Neural cell (in vitro differentiated cells): ENCODE measurements at regions not wholly inside any gene's neighbourhood (a gene's known extent, or its start where the extent isn't known, plus 50 kb on each side); places are given as distances from the start of the nearest gene placed in this dataset.

Experiments used
- H2AFZ ChIP-seq: fragments of 200-600, 300-800 bp; sonication (generic), shearing (Covaris generic); 2 replicates; pipeline ENCODE4 v1.6.0; 2014; ENCODE audit warnings: low read depth, mild to moderate bottlenecking, antibody characterized with exemption, low read length, moderate library complexity
- H3F3A ChIP-seq: fragments of 200-600 bp; shearing (Covaris generic); 2 replicates; pipeline ENCODE4 v1.6.1; 2016; ENCODE audit warnings: mild to moderate bottlenecking, moderate library complexity, mixed read lengths, antibody characterized with exemption, low read length; ENCODE audit not compliant: insufficient read depth, poor library complexity, severe bottlenecking
- H3K27ac ChIP-seq: fragments of 200-600, 300-800 bp; sonication (generic), shearing (Covaris generic); 2 replicates; pipeline ENCODE4 v1.5.1; 2014; ENCODE audit warnings: mild to moderate bottlenecking, low read length, moderate library complexity
- H3K27me3 ChIP-seq: fragments of 300-800, 200-600 bp; sonication (generic), shearing (Covaris generic); 2 replicates; pipeline ENCODE4 v1.6.0; 2014; ENCODE audit warnings: mild to moderate bottlenecking, low read depth, low read length, moderate library complexity; ENCODE audit not compliant: insufficient read depth
- H3K36me3 ChIP-seq: fragments of 300-800, 200-600 bp; sonication (generic), shearing (Covaris generic); 2 replicates; pipeline ENCODE4 v1.5.1; 2014; ENCODE audit warnings: mild to moderate bottlenecking, antibody characterized with exemption, low read length, moderate library complexity; ENCODE audit not compliant: insufficient read depth
- H3K4me2 ChIP-seq: fragments of 300-800, 200-600 bp; sonication (generic), shearing (Covaris generic); 2 replicates; pipeline ENCODE4 v1.6.0; 2014; ENCODE audit warnings: mild to moderate bottlenecking, low read length
- H3K4me3 ChIP-seq: fragments of 300-800, 200-600 bp; sonication (generic), shearing (Covaris generic); 2 replicates; pipeline ENCODE4 v1.5.1; 2014; ENCODE audit warnings: mild to moderate bottlenecking, low read length, moderate library complexity
- H3K79me2 ChIP-seq: fragments of 200-600 bp; shearing (Covaris generic); replicated peaks from 2 replicates; pipeline ENCODE4 v1.6.0; 2014; ENCODE audit warnings: mild to moderate bottlenecking, low read length, moderate library complexity; ENCODE audit not compliant: insufficient read depth
- H3K9ac ChIP-seq: fragments of 300-800, 200-600 bp; sonication (generic), shearing (Covaris generic); 2 replicates; pipeline ENCODE4 v1.6.1; 2016; ENCODE audit warnings: mild to moderate bottlenecking, low read length, mixed read lengths
- H3K9me2 ChIP-seq: fragments of 200-600 bp; shearing (Covaris generic); 2 replicates; pipeline ENCODE4 v1.6.1; 2016; ENCODE audit warnings: mild to moderate bottlenecking, low read length, mixed read lengths; ENCODE audit not compliant: insufficient read depth
- H3K9me3 ChIP-seq: fragments of 200-600, 300-800 bp; sonication (generic), shearing (Covaris generic); 2 replicates; pipeline ENCODE4 v1.6.1; 2016; ENCODE audit warnings: mild to moderate bottlenecking, mixed run types, low read length, moderate library complexity, mixed read lengths
- H4K20me1 ChIP-seq: fragments of 200-600 bp; shearing (Covaris generic); 2 replicates; pipeline ENCODE4 v1.6.1; 2016; ENCODE audit warnings: mild to moderate bottlenecking, mixed run types; ENCODE audit not compliant: insufficient read depth
- EP300 ChIP-seq: fragments of 450-650 bp; conservative IDR thresholded peaks from 2 replicates; pipeline ENCODE4 v1.6.1; 2014; ENCODE audit warnings: antibody characterized with exemption, mild to moderate bottlenecking, moderate library complexity; ENCODE audit not compliant: poor library complexity, severe bottlenecking
- EZH2 ChIP-seq: fragments of 200-600, 300-800 bp; shearing (Covaris generic), sonication (generic); IDR thresholded peaks from 2 replicates; pipeline ENCODE4 v1.6.1; 2014; ENCODE audit warnings: antibody characterized with exemption, low read length, borderline replicate concordance, mild to moderate bottlenecking; ENCODE audit not compliant: insufficient read depth, poor library complexity, severe bottlenecking
- MXI1 ChIP-seq: fragments of 450-650 bp; conservative IDR thresholded peaks from 2 replicates; pipeline ENCODE4 v1.6.1; 2014; ENCODE audit warnings: antibody characterized with exemption, mild to moderate bottlenecking; ENCODE audit not compliant: poor library complexity, severe bottlenecking
- POLR2AphosphoS5 ChIP-seq: IDR thresholded peaks from 2 replicates; pipeline ENCODE4 v1.6.1; 2012
- RAD21 ChIP-seq: fragments of 450-650 bp; conservative IDR thresholded peaks from 2 replicates; pipeline ENCODE4 v1.6.1; 2014; ENCODE audit warnings: antibody characterized with exemption, mild to moderate bottlenecking, moderate library complexity
- SMC3 ChIP-seq: fragments of 450-650 bp; conservative IDR thresholded peaks from 2 replicates; pipeline ENCODE4 v1.6.1; 2014; ENCODE audit warnings: antibody characterized with exemption, mild to moderate bottlenecking, moderate library complexity; ENCODE audit not compliant: poor library complexity
- TAF1 ChIP-seq: IDR thresholded peaks from 2 replicates; pipeline ENCODE4 v1.6.1; 2012; ENCODE audit warnings: low read depth
- TF ChIP-seq, protein P1 (sequence below): IDR thresholded peaks from 2 replicates; pipeline ENCODE4 v1.6.1; 2012; ENCODE audit warnings: borderline replicate concordance
- TF ChIP-seq, protein P2 (sequence below): fragments of 450-650 bp; IDR thresholded peaks from 2 replicates; pipeline ENCODE4 v1.5.1; 2014; ENCODE audit warnings: antibody characterized with exemption, mild to moderate bottlenecking, moderate library complexity; ENCODE audit not compliant: poor library complexity, severe bottlenecking

DNA sequence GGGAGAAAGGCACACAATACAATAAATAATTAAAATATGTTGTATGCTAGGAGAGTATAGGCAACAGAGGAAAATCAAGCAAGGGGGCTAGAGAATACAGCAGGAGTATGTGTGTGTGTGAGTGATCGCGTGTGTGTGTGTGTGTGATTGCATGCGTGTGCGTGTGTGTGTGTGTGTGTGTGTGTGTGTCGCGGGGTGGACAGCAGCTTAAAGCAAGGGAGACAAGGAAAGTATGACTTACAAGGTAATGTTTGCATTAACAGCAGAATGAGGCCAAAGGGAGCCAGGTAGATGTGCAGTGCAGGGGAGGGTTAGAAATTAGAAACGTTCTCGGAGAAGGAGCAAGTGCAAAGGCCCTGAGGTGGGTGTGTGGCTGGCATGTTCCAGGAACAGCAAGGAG, 57.4 kb upstream of the KCNA1 start:
- H3K4me3 ChIP-seq, result no peak overlapping the region
- TF ChIP-seq RAD21 (no peak), EZH2 (no peak), SMC3 (no peak), EP300 (no peak), TAF1 (no peak), POLR2AphosphoS5 (no peak), MXI1 (no peak)
- TF ChIP-seq, protein P1, sequence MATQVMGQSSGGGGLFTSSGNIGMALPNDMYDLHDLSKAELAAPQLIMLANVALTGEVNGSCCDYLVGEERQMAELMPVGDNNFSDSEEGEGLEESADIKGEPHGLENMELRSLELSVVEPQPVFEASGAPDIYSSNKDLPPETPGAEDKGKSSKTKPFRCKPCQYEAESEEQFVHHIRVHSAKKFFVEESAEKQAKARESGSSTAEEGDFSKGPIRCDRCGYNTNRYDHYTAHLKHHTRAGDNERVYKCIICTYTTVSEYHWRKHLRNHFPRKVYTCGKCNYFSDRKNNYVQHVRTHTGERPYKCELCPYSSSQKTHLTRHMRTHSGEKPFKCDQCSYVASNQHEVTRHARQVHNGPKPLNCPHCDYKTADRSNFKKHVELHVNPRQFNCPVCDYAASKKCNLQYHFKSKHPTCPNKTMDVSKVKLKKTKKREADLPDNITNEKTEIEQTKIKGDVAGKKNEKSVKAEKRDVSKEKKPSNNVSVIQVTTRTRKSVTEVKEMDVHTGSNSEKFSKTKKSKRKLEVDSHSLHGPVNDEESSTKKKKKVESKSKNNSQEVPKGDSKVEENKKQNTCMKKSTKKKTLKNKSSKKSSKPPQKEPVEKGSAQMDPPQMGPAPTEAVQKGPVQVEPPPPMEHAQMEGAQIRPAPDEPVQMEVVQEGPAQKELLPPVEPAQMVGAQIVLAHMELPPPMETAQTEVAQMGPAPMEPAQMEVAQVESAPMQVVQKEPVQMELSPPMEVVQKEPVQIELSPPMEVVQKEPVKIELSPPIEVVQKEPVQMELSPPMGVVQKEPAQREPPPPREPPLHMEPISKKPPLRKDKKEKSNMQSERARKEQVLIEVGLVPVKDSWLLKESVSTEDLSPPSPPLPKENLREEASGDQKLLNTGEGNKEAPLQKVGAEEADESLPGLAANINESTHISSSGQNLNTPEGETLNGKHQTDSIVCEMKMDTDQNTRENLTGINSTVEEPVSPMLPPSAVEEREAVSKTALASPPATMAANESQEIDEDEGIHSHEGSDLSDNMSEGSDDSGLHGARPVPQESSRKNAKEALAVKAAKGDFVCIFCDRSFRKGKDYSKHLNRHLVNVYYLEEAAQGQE, result no peak
- TF ChIP-seq, protein P2, sequence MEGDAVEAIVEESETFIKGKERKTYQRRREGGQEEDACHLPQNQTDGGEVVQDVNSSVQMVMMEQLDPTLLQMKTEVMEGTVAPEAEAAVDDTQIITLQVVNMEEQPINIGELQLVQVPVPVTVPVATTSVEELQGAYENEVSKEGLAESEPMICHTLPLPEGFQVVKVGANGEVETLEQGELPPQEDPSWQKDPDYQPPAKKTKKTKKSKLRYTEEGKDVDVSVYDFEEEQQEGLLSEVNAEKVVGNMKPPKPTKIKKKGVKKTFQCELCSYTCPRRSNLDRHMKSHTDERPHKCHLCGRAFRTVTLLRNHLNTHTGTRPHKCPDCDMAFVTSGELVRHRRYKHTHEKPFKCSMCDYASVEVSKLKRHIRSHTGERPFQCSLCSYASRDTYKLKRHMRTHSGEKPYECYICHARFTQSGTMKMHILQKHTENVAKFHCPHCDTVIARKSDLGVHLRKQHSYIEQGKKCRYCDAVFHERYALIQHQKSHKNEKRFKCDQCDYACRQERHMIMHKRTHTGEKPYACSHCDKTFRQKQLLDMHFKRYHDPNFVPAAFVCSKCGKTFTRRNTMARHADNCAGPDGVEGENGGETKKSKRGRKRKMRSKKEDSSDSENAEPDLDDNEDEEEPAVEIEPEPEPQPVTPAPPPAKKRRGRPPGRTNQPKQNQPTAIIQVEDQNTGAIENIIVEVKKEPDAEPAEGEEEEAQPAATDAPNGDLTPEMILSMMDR, result no peak

DNA sequence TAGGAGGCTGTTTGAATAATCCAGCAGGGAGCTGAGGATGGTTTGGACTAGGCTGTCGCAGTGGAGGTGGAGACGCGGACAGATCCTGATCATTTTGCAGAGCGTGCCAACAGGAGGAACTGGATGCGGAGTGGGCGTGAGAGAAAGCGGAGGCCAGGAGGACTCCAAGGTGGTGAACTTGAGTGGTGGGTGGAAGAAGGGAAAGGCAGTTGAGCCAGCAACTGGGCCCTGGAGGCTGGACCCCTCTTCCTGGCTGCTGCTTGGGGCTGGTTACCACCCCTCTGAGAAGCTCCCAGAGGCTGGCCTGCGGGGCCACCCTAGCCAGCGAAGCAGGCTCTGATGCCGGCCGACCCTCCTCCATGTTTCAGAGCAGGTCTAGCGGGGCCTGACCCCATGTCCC, 56.8 kb upstream of the KCNA1 start:
- TF ChIP-seq SMC3 (no peak), RAD21 (no peak), MXI1 (no peak), EZH2 (no peak), EP300 (no peak), TAF1 (no peak), POLR2AphosphoS5 (no peak)
- TF ChIP-seq, protein P1, result no peak
- TF ChIP-seq, protein P2, result no peak
- Histone ChIP-seq H3K27ac (no peak overlapping the region), H3K9me3 (no peaks in the 10 kb centered on the region), H3K4me2 (no peak overlapping the region), H3K36me3 (no peaks in the 10 kb centered on the region), H3K9ac (no peak overlapping the region), H2AFZ (no peak overlapping the region), H4K20me1 (no peaks in the 10 kb centered on the region), H3K27me3 (no peaks in the 10 kb centered on the region), H3F3A (no peaks in the 10 kb centered on the region), H3K4me3 (no peak overlapping the region), H3K79me2 (no peaks in the 10 kb centered on the region), H3K9me2 (no peaks in the 10 kb centered on the region)

More for the DNA sequence above, 57.4 kb upstream of the KCNA1 start:
- no peaks in the 10 kb centered on the region for H3K79me2 ChIP-seq
- H3F3A ChIP-seq, result no peaks in the 10 kb centered on the region
- no peaks in the 10 kb centered on the region for H4K20me1 ChIP-seq
- no peak overlapping the region for H3K9ac ChIP-seq
- H3K36me3 ChIP-seq, result no peaks in the 10 kb centered on the region
- H3K4me2 ChIP-seq, result no peak overlapping the region
- no peaks in the 10 kb centered on the region for H3K9me2 ChIP-seq
- H3K27ac ChIP-seq, result no peak overlapping the region
- no peaks in the 10 kb centered on the region for H3K9me3 ChIP-seq
- no peaks in the 10 kb centered on the region for H3K27me3 ChIP-seq
- H2AFZ ChIP-seq, result no peak overlapping the region
